ENCODE measurements at regions not wholly inside any gene's neighbourhood (a gene's known extent, or its start where the extent isn't known, plus 50 kb on each side); places are given as distances from the start of the nearest gene placed in this dataset.

DNA sequence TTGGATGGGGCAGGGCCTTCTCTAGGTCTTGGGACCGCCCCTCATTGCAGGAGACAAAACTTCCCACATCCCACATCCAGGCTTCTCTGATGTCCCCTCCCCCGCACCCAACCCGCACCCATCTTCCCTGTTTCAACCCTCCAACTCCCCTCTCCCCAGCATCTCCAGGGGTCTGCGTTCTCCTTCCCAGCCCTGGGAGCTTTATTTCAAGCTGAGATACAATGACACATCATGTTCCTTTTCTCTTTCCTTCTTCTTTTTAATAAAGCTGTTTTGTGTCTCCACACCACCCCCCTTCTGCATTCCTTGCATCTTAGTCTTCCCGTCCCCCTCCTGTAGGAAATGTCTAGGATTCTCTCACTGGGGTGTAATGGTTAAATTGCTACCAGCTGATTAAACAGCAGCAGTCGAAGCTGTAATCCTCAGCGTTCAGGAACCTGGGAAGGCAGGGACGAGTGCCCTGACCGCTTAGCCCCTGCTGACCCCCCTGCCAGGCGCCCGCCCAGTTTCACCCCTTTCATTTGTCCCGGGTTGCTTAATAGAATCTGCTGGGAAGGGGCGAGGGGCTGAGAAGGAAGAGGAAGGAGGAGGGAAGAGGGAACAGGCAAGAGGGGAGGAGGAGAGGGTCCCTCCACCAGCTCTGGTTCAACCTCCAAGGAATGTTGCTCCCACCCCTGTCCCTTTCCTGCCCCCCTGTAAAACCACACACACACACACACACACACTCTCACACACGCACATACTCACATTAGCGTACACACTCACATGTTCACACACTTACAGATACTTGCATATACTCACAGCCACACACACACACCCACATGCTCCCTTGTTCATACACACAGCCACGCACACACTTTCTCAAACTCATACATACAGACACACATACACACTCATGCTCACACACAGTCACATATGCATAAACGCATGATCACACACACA is 104.5 kb upstream of the MED13L start:
- DNase-seq (ENCODE audit: low read depth) = no peak

DNA sequence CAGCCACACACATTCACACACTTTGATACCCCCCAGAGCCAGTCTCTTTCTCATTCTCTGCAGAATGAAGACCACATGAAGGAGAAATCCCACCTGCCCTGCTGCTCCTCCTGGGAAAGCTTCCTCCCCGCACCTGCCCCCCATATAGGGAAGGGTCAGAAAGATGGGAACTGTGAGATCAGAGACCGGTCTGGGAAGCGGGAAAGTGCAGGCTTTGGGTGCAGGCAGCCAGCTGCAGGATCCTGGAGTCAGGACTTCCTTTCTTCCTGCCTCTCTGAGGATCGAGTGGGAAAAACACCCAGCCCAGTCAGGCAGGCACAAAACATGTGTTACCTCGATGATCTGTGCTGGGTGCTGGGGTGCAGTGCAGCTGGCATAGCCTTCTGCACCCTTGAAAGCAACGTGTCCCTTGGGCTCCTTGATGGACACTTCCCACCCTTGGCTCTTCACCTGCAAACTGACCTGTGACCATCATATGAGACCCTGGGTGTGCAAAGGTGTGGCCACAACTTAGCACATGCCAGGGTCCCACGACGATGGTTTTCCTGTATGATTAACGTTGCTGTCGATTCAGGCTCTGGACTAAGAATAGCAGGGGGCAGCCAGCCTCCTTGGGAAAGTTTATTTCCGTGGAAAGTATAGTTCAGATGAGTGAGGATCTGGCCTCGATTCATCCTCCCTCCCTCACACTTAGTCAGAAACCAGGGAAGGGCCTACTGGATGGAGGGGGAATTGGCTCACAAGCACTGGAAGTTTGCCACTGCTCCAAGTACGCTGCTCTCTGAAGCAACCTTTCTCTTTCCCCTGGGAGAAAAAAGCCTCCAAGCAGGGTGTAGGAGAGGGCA is 105.4 kb upstream of the MED13L start:
- no peak for DNase-seq (ENCODE audit: low read depth)

- DNase-seq (ENCODE audit: low read depth) = no peak
These were observed 106.7 kb upstream of the MED13L start for GRCh38 chr12:116384175-116384574.

- DNase-seq (ENCODE audit: low read depth) = no peak
These were observed 107.4 kb upstream of the MED13L start for GRCh38 chr12:116384691-116385485.

- DNase-seq (ENCODE audit: low read depth) = no peak
These were observed 108.2 kb upstream of the MED13L start for GRCh38 chr12:116385486-116386217.

GRCh38 chr12:116389326-116389725 is 111.8 kb upstream of the MED13L start:
- no peak for DNase-seq (ENCODE audit: low read depth)

- no peak for DNase-seq (ENCODE audit: low read depth)
These were observed 112.5 kb upstream of the MED13L start for GRCh38 chr12:116389990-116390389.

DNA sequence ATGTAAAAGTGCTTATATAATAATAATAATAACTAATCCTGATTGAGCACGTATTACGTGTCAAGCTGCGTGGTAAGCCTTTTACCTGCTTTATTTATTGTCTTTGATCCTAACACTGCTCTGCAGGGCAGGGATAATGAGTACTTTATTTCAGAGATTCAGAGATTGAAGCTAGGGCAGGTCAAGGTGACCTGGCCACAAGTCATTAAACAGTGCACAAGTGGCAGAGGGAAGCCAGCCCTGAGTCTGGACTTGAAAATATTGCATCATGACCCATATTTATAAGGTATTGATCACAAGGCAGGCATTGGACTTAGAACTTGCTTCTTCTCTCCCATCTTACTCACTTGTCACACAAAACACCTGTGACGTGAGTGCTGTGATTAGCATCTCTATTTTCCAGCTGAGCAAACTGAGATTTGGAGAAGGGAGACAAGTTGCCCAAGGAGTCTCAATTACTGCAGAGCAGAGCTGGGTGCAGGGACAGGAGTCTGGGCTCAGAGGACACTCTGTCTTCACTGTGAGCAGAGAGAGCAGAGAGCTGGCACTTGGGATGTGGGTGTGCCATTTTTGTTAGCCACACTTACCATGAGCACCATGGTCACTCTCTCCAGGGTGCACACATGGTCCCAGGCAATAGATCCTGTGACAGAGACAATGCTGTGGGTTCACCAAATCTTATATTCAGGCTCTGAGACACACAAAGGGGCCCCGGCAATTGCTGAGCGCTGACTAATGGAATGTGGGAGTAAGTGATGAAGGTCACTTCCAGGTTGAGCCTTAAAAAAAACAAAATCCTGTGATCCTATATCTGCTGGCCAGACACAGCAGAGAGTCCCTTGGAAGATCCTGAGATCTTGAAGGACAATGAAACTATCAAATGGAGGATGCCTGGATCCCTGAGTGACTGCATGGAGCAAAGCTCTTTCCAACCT is 113.2 kb upstream of the MED13L start:
- DNase-seq (ENCODE audit: low read depth) = no peak

- DNase-seq (ENCODE audit: low read depth) = no peak
These were observed 114.0 kb upstream of the MED13L start for GRCh38 chr12:116391501-116391900.

DNA sequence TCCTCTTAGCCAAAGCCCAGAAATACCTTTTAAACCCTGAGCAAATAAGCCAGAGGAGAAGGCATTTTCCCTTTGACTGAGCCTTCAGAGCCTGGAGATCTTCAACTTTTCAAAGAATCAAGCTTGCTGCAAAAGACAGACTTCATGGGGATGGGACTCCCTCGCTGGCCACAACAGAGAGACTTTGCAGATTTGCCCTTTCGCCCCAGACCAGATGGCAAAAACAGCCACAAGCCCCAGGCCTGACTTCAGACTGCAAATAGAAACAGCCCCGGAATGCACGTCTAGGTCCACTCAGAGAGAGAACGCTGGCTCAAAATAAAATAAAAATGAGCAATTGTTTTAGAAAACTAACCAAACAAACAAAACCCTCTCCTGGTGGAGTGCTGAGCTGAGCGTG is 114.6 kb upstream of the MED13L start:
- no peak for DNase-seq (ENCODE audit: low read depth)

- DNase-seq (ENCODE audit: low read depth) = no peak
These were observed 115.8 kb upstream of the MED13L start for GRCh38 chr12:116393255-116393654.

GRCh38 chr12:116393859-116394650 is 116.6 kb upstream of the MED13L start:
- no peak for DNase-seq (ENCODE audit: low read depth)

DNA sequence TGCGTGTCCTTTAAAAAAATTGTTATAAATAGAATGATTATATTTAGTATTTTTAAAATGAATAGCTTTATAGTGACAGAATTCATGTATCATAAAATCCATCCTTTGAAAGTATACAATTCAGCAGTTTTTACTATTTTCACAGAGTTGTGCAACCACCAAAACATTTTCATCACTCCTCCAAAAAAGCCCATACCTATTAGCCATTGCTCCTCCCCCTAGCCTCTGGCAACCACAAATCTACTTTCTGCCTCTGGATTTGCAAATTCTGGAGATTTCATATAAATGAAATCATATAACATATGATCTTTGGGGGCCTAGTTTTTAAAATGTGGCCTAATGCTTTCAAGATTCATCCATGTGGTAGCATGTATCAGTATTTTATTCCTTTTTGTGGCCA is 117.9 kb upstream of the MED13L start:
- no peak for DNase-seq (ENCODE audit: low read depth)

GRCh38 chr12:116397148-116397547 is 119.7 kb upstream of the MED13L start:
- DNase-seq (ENCODE audit: low read depth) = no peak

GRCh38 chr12:116398193-116398592 is 120.7 kb upstream of the MED13L start:
- DNase-seq (ENCODE audit: low read depth) = no peak

GRCh38 chr12:116399055-116399454 is 121.6 kb upstream of the MED13L start:
- no peak for DNase-seq (ENCODE audit: low read depth)

- no peak for DNase-seq (ENCODE audit: low read depth)
These were observed 123.3 kb upstream of the MED13L start for GRCh38 chr12:116400636-116401372.

DNA sequence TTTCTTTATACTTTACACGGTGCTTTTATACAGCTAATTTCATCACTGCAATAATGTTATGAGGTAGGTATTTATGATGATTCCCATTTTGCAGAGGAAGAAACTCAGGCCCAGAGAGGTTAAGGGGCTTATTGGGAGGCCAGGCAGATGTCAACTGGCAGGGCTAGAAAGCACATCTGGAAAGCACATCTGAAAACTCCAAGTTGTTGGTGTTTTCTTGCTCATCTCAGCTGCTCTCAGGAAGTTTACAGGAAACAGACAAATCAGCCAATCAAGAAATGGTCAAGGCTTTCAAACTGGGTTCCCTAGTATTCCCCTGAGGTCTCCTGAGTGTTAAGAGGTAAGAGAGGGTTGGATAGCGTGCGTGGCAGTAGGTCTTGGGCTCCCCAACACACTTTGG is 124.1 kb upstream of the MED13L start:
- DNase-seq (ENCODE audit: low read depth) = no peak

All from stimulated activated CD8-positive, alpha-beta memory T cell treated with anti-CD3 and anti-CD28 coated beads, Interleukin-7, amount 100 ng/mL, for 24 hours (primary cell).